ENCODE measurements at regions not wholly inside any gene's neighbourhood (a gene's known extent, or its start where the extent isn't known, plus 50 kb on each side); places are given as distances from the start of the nearest gene placed in this dataset.

GRCh38 chr6:144857086-144857485, 572.0 kb downstream of the UTRN start:
- no peaks in the 10 kb centered on the region for H3K36me3 ChIP-seq (ENCODE audit: insufficient read depth)
- H3K27ac ChIP-seq (ENCODE audit: low read depth): no peak overlapping the region
- no peaks in the 10 kb centered on the region for H3K4me1 ChIP-seq (ENCODE audit: insufficient read depth)
- DNase-seq (ENCODE audit: extremely low spot score): no peak
- 66% methylated on average over 3 of the region's 3 CpGs for WGBS
- no peak overlapping the region for H3K4me3 ChIP-seq (ENCODE audit: low read depth, low read length)

- H3K4me1 ChIP-seq (ENCODE audit: insufficient read depth): no peaks in the 10 kb centered on the region
- no peak overlapping the region for H3K27ac ChIP-seq (ENCODE audit: low read depth)
- no peak overlapping the region for H3K4me3 ChIP-seq (ENCODE audit: low read depth, low read length)
- DNase-seq (ENCODE audit: extremely low spot score): no peak
- 75% methylated on average over 2 of the region's 2 CpGs for WGBS
- H3K36me3 ChIP-seq (ENCODE audit: insufficient read depth): no peaks in the 10 kb centered on the region
Measured at GRCh38 chr6:144862769-144863168, 577.6 kb downstream of the UTRN start.

GRCh38 chr6:144867761-144868160, 582.6 kb downstream of the UTRN start:
- Histone ChIP-seq H3K36me3 (ENCODE audit: insufficient read depth) (no peaks in the 10 kb centered on the region), H3K4me3 (ENCODE audit: low read depth, low read length) (no peak overlapping the region), H3K27ac (ENCODE audit: low read depth) (no peak overlapping the region), H3K4me1 (ENCODE audit: insufficient read depth) (no peaks in the 10 kb centered on the region)
- 23% methylated on average over 2 of the region's 2 CpGs for WGBS
- DNase-seq (ENCODE audit: extremely low spot score): no peak

GRCh38 chr6:144870782-144871181, 585.6 kb downstream of the UTRN start:
- no peak for DNase-seq (ENCODE audit: extremely low spot score)
- no peak overlapping the region for H3K4me3 ChIP-seq (ENCODE audit: low read depth, low read length)
- H3K4me1 ChIP-seq (ENCODE audit: insufficient read depth): no peaks in the 10 kb centered on the region
- H3K36me3 ChIP-seq (ENCODE audit: insufficient read depth): no peaks in the 10 kb centered on the region
- H3K27ac ChIP-seq (ENCODE audit: low read depth): no peak overlapping the region
- 56% methylated on average over 2 of the region's 2 CpGs for WGBS

GRCh38 chr6:144873623-144874378, 588.7 kb downstream of the UTRN start:
- H3K4me3 ChIP-seq (ENCODE audit: low read depth, low read length): no peak overlapping the region
- H3K27ac ChIP-seq (ENCODE audit: low read depth): no peak overlapping the region
- no peaks in the 10 kb centered on the region for H3K36me3 ChIP-seq (ENCODE audit: insufficient read depth)
- no peak for DNase-seq (ENCODE audit: extremely low spot score)
- WGBS: 96% methylated on average over 1 of the region's 1 CpG
- no peaks in the 10 kb centered on the region for H3K4me1 ChIP-seq (ENCODE audit: insufficient read depth)

GRCh38 chr6:144876689-144877088, 591.6 kb downstream of the UTRN start:
- Histone ChIP-seq H3K27ac (ENCODE audit: low read depth) (no peak overlapping the region), H3K4me3 (ENCODE audit: low read depth, low read length) (no peak overlapping the region), H3K36me3 (ENCODE audit: insufficient read depth) (no peaks in the 10 kb centered on the region), H3K4me1 (ENCODE audit: insufficient read depth) (no peaks in the 10 kb centered on the region)
- no peak for DNase-seq (ENCODE audit: extremely low spot score)
- WGBS: 95% methylated on average over 2 of the region's 2 CpGs

GRCh38 chr6:144877118-144877517, 592.0 kb downstream of the UTRN start:
- H3K27ac ChIP-seq (ENCODE audit: low read depth): no peak overlapping the region
- 55% methylated on average over 1 of the region's 1 CpG for WGBS
- H3K36me3 ChIP-seq (ENCODE audit: insufficient read depth): no peaks in the 10 kb centered on the region
- no peak overlapping the region for H3K4me3 ChIP-seq (ENCODE audit: low read depth, low read length)
- H3K4me1 ChIP-seq (ENCODE audit: insufficient read depth): no peaks in the 10 kb centered on the region
- no peak for DNase-seq (ENCODE audit: extremely low spot score)

- WGBS: 57% methylated on average over 5 of the region's 5 CpGs
- H3K36me3 ChIP-seq (ENCODE audit: insufficient read depth): no peaks in the 10 kb centered on the region
- H3K27ac ChIP-seq (ENCODE audit: low read depth): no peak overlapping the region
- no peaks in the 10 kb centered on the region for H3K4me1 ChIP-seq (ENCODE audit: insufficient read depth)
- DNase-seq (ENCODE audit: extremely low spot score): no peak
- H3K4me3 ChIP-seq (ENCODE audit: low read depth, low read length): no peak overlapping the region
Measured at GRCh38 chr6:144878577-144878976, 593.4 kb downstream of the UTRN start.

- Histone ChIP-seq H3K4me3 (ENCODE audit: low read depth, low read length) (no peak overlapping the region), H3K4me1 (ENCODE audit: insufficient read depth) (no peaks in the 10 kb centered on the region), H3K27ac (ENCODE audit: low read depth) (no peak overlapping the region), H3K36me3 (ENCODE audit: insufficient read depth) (no peaks in the 10 kb centered on the region)
- no peak for DNase-seq (ENCODE audit: extremely low spot score)
- 70% methylated on average over 3 of the region's 3 CpGs for WGBS
Measured at GRCh38 chr6:144879436-144879835, 594.3 kb downstream of the UTRN start.

GRCh38 chr6:144882425-144882824, 597.3 kb downstream of the UTRN start:
- no peak overlapping the region for H3K27ac ChIP-seq (ENCODE audit: low read depth)
- 81% methylated on average over 4 of the region's 4 CpGs for WGBS
- H3K36me3 ChIP-seq (ENCODE audit: insufficient read depth): no peaks in the 10 kb centered on the region
- DNase-seq (ENCODE audit: extremely low spot score): no peak
- H3K4me3 ChIP-seq (ENCODE audit: low read depth, low read length): no peak overlapping the region
- no peaks in the 10 kb centered on the region for H3K4me1 ChIP-seq (ENCODE audit: insufficient read depth)

- Histone ChIP-seq H3K36me3 (ENCODE audit: insufficient read depth) (no peaks in the 10 kb centered on the region), H3K4me1 (ENCODE audit: insufficient read depth) (no peaks in the 10 kb centered on the region), H3K27ac (ENCODE audit: low read depth) (no peak overlapping the region), H3K4me3 (ENCODE audit: low read depth, low read length) (no peak overlapping the region)
- 91% methylated on average over 2 of the region's 2 CpGs for WGBS
- DNase-seq (ENCODE audit: extremely low spot score): no peak
Measured at GRCh38 chr6:144883915-144884314, 598.8 kb downstream of the UTRN start.

- no peak for DNase-seq (ENCODE audit: extremely low spot score)
- no peak overlapping the region for H3K4me3 ChIP-seq (ENCODE audit: low read depth, low read length)
- no peak overlapping the region for H3K27ac ChIP-seq (ENCODE audit: low read depth)
- H3K4me1 ChIP-seq (ENCODE audit: insufficient read depth): no peaks in the 10 kb centered on the region
- no peaks in the 10 kb centered on the region for H3K36me3 ChIP-seq (ENCODE audit: insufficient read depth)
- 59% methylated on average over 3 of the region's 3 CpGs for WGBS
Measured at GRCh38 chr6:144885817-144886216, 600.7 kb downstream of the UTRN start.

GRCh38 chr6:144886682-144887081, 601.5 kb downstream of the UTRN start:
- Histone ChIP-seq H3K27ac (ENCODE audit: low read depth) (no peak overlapping the region), H3K4me1 (ENCODE audit: insufficient read depth) (no peaks in the 10 kb centered on the region), H3K36me3 (ENCODE audit: insufficient read depth) (no peaks in the 10 kb centered on the region), H3K4me3 (ENCODE audit: low read depth, low read length) (no peak overlapping the region)
- 40% methylated on average over 1 of the region's 1 CpG for WGBS
- no peak for DNase-seq (ENCODE audit: extremely low spot score)

- no peaks in the 10 kb centered on the region for H3K36me3 ChIP-seq (ENCODE audit: insufficient read depth)
- DNase-seq (ENCODE audit: extremely low spot score): no peak
- WGBS: 95% methylated on average over 1 of the region's 1 CpG
- no peak overlapping the region for H3K4me3 ChIP-seq (ENCODE audit: low read depth, low read length)
- H3K4me1 ChIP-seq (ENCODE audit: insufficient read depth): no peaks in the 10 kb centered on the region
- H3K27ac ChIP-seq (ENCODE audit: low read depth): no peak overlapping the region
Measured at GRCh38 chr6:144888621-144889020, 603.5 kb downstream of the UTRN start.
